DOHH2 (cell line): ENCODE measurements at regions not wholly inside any gene's neighbourhood (a gene's known extent, or its start where the extent isn't known, plus 50 kb on each side); places are given as distances from the start of the nearest gene placed in this dataset.

Source experiments
- H3F3A ChIP-seq: fragments of 200-600 bp; sonication (generic), shearing (Covaris generic); 2 replicates; pipeline ENCODE4 v1.6.0; 2016; ENCODE audit warnings: antibody characterized with exemption, mild to moderate bottlenecking; ENCODE audit not compliant: control insufficient read depth, insufficient read depth
- H3K27ac ChIP-seq: fragments of 200-600 bp; sonication (generic); 2 replicates; pipeline ENCODE4 v1.5.1; 2014; ENCODE audit warnings: low read depth, mild to moderate bottlenecking, low read length, moderate library complexity
- H3K27me3 ChIP-seq: fragments of 200-600 bp; sonication (generic); 2 replicates; pipeline ENCODE4 v1.6.1; 2014; ENCODE audit warnings: mild to moderate bottlenecking, low read length, mixed read lengths; ENCODE audit not compliant: control insufficient read depth
- H3K36me3 ChIP-seq: fragments of 200-600 bp; sonication (generic); 2 replicates; pipeline ENCODE4 v1.6.1; 2014; ENCODE audit warnings: mild to moderate bottlenecking, low read length, moderate library complexity, mixed read lengths; ENCODE audit not compliant: control insufficient read depth
- H3K4me1 ChIP-seq: fragments of 200-600 bp; sonication (generic); 2 replicates; pipeline ENCODE4 v1.6.1; 2014; ENCODE audit warnings: mild to moderate bottlenecking, low read length, mixed read lengths; ENCODE audit not compliant: control insufficient read depth
- H3K4me2 ChIP-seq: fragments of 200-600 bp; sonication (generic); 2 replicates; pipeline ENCODE4 v1.6.0; 2014; ENCODE audit warnings: mild to moderate bottlenecking, low read length, moderate library complexity
- H3K4me3 ChIP-seq: fragments of 200-600 bp; sonication (generic); 2 replicates; pipeline ENCODE4 v1.5.1; 2014; ENCODE audit warnings: mild to moderate bottlenecking, low read length, mixed read lengths
- H3K79me2 ChIP-seq: fragments of 200-600 bp; sonication (generic); 2 replicates; pipeline ENCODE4 v1.6.1; 2014; ENCODE audit warnings: mild to moderate bottlenecking, low read length, mixed read lengths; ENCODE audit not compliant: control insufficient read depth
- H3K9me2 ChIP-seq: fragments of 200-600 bp; sonication (generic); replicated peaks from 2 replicates; pipeline ENCODE4 v1.6.1; 2014; ENCODE audit warnings: mild to moderate bottlenecking, low read length, mixed read lengths; ENCODE audit not compliant: control insufficient read depth
- H3K9me3 ChIP-seq: fragments of 200-600 bp; sonication (generic); 2 replicates; pipeline ENCODE4 v1.6.1; 2014; ENCODE audit warnings: antibody characterized with exemption, low read length, mixed read lengths; ENCODE audit not compliant: control insufficient read depth, insufficient read depth
- H4K20me1 ChIP-seq: fragments of 200-600 bp; sonication (generic); 2 replicates; pipeline ENCODE4 v1.6.0; 2014; ENCODE audit warnings: low read depth, mild to moderate bottlenecking, antibody characterized with exemption, low read length, moderate library complexity; ENCODE audit not compliant: control insufficient read depth, insufficient read depth
- EZH2phosphoT487 ChIP-seq: fragments of 200-600 bp; sonication (generic); IDR thresholded peaks from 2 replicates; pipeline ENCODE4 v1.6.1; 2017; ENCODE audit warnings: borderline replicate concordance, mild to moderate bottlenecking, antibody characterized with exemption, low read length, moderate library complexity, mixed read lengths
- TF ChIP-seq, protein P1 (sequence below): fragments of 200-600 bp; sonication (generic); IDR thresholded peaks from one replicate; pipeline ENCODE4 v1.5.1; 2014; ENCODE audit warnings: antibody characterized with exemption, mild to moderate bottlenecking, low read depth, low read length; ENCODE audit not compliant: poor library complexity, severe bottlenecking

DNA sequence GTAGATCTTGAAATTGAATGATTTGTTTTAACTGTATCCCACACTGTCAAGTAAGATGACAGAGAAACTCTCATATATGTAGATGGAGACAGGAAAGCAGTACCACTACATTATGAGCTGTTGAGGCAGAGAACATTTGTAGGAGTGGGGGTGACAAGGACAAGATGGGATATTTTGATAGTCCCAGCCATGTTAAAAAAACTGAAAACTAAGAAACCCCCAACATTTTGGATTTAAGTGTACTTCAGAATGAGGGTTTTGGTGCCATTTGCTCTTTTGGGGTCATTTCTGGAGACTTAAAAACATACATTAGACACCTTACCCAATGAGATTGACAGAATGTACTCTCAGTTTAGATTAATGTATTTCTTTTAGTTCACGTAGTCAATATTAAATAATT, 149.9 kb upstream of the SLC4A4 start:
- no peaks in the 10 kb centered on the region for H3F3A ChIP-seq
- no peaks in the 10 kb centered on the region for H3K9me2 ChIP-seq
- TF ChIP-seq, protein P1, sequence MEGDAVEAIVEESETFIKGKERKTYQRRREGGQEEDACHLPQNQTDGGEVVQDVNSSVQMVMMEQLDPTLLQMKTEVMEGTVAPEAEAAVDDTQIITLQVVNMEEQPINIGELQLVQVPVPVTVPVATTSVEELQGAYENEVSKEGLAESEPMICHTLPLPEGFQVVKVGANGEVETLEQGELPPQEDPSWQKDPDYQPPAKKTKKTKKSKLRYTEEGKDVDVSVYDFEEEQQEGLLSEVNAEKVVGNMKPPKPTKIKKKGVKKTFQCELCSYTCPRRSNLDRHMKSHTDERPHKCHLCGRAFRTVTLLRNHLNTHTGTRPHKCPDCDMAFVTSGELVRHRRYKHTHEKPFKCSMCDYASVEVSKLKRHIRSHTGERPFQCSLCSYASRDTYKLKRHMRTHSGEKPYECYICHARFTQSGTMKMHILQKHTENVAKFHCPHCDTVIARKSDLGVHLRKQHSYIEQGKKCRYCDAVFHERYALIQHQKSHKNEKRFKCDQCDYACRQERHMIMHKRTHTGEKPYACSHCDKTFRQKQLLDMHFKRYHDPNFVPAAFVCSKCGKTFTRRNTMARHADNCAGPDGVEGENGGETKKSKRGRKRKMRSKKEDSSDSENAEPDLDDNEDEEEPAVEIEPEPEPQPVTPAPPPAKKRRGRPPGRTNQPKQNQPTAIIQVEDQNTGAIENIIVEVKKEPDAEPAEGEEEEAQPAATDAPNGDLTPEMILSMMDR, result no peak
- TF ChIP-seq EZH2phosphoT487, result no peak
- no peak overlapping the region for H3K4me2 ChIP-seq
- H3K27me3 ChIP-seq, result peaks cover 59% of the 10 kb centered on the region
- no peaks in the 10 kb centered on the region for H3K36me3 ChIP-seq
- no peak overlapping the region for H3K27ac ChIP-seq
- H4K20me1 ChIP-seq, result no peaks in the 10 kb centered on the region
- no peaks in the 10 kb centered on the region for H3K9me3 ChIP-seq
- H3K79me2 ChIP-seq, result no peaks in the 10 kb centered on the region
- H3K4me3 ChIP-seq, result no peak overlapping the region
- no peaks in the 10 kb centered on the region for H3K4me1 ChIP-seq

DNA sequence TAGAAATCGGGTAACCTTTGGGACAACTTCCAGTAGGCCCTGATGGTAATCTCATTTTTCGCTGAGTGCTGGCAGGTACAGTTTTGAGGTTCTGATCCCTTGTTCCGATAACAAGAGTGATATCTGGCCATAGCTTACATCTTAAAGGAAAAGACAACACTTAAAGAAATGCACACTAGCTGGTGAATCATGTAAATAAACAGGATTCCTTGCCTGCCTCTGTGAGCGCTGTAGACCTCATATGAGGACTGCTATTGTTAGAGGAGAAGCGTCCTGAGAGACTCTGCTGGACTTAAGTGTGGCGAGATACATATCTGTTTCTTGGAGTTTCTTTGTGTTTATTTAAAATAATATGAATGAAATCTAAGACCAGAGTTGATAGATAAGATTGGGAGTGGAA, 149.3 kb upstream of the SLC4A4 start:
- Histone ChIP-seq H3K9me3 (no peaks in the 10 kb centered on the region), H3K27ac (no peak overlapping the region), H3K4me3 (no peak overlapping the region), H4K20me1 (no peaks in the 10 kb centered on the region), H3K79me2 (no peaks in the 10 kb centered on the region), H3K9me2 (no peaks in the 10 kb centered on the region), H3K4me1 (no peaks in the 10 kb centered on the region), H3K4me2 (no peak overlapping the region), H3K27me3 (peaks cover 58% of the 10 kb centered on the region), H3K36me3 (no peaks in the 10 kb centered on the region), H3F3A (no peaks in the 10 kb centered on the region)
- no peak for TF ChIP-seq EZH2phosphoT487
- TF ChIP-seq, protein P1, result no peak

DNA sequence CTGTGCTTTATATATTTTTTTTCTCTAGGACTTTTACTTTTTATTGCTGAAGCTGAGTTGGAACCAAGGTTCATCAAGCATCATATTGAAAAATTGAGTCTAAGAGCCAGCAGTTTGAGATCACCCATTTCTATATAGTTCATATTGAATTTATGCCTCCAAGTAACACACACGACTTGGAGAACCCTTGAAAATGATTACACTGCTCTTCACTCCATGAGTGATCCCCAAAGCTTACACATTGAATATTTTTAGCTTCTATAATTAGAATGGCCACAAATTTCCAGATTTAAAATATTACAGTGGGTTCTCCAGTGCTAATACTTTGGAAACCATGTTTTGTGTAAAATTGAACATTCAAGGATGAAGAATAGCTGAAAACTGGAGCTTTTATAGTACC, 144.4 kb upstream of the SLC4A4 start:
- H4K20me1 ChIP-seq, result no peaks in the 10 kb centered on the region
- H3K36me3 ChIP-seq, result no peaks in the 10 kb centered on the region
- H3K79me2 ChIP-seq, result no peaks in the 10 kb centered on the region
- H3K4me3 ChIP-seq, result no peak overlapping the region
- H3K4me1 ChIP-seq, result no peaks in the 10 kb centered on the region
- H3K9me3 ChIP-seq, result no peaks in the 10 kb centered on the region
- TF ChIP-seq EZH2phosphoT487, result no peak
- TF ChIP-seq, protein P1, result no peak
- H3K27me3 ChIP-seq, result peaks cover 15% of the 10 kb centered on the region
- H3K27ac ChIP-seq, result no peak overlapping the region
- no peaks in the 10 kb centered on the region for H3K9me2 ChIP-seq
- H3F3A ChIP-seq, result no peaks in the 10 kb centered on the region
- H3K4me2 ChIP-seq, result no peak overlapping the region

DNA sequence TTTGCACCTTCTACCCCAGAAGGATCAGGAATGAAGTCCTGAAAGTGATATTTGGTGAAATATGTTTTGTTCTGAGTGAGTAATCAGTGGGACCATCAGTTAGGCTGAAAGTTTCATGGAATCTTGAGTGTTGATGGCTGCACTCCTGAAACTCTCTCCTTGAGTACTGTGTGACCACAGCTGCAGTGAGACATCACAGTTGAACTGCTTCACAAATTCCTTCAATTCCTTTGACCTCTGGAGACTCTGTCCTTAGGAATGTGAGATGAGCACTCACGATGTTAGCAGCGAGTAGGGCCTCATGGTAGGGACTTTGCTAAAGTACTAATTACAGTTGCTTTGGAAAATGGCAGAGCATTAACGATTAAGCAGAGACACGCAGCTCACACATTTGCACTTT, 142.9 kb upstream of the SLC4A4 start:
- Histone ChIP-seq H3F3A (no peaks in the 10 kb centered on the region), H3K4me1 (no peaks in the 10 kb centered on the region), H3K27me3 (peaks cover 9% of the 10 kb centered on the region), H3K9me2 (no peaks in the 10 kb centered on the region), H3K4me3 (no peak overlapping the region), H3K36me3 (no peaks in the 10 kb centered on the region), H3K79me2 (no peaks in the 10 kb centered on the region), H4K20me1 (no peaks in the 10 kb centered on the region), H3K27ac (no peak overlapping the region), H3K4me2 (no peak overlapping the region), H3K9me3 (no peaks in the 10 kb centered on the region)
- no peak for TF ChIP-seq EZH2phosphoT487
- TF ChIP-seq, protein P1, result no peak
